B cell (primary cell): ENCODE measurements at regions not wholly inside any gene's neighbourhood (a gene's known extent, or its start where the extent isn't known, plus 50 kb on each side); places are given as distances from the start of the nearest gene placed in this dataset.

ENCODE experiments used
- EZH2 ChIP-seq: IDR thresholded peaks from 2 replicates; pipeline ENCODE4 v1.6.1; 2012; ENCODE audit warnings: borderline replicate concordance, low read depth, mild to moderate bottlenecking, moderate library complexity, low read length; ENCODE audit not compliant: insufficient read depth, poor library complexity, severe bottlenecking
- TF ChIP-seq, protein P1 (sequence below): fragments of 200-600 bp; IDR thresholded peaks from one replicate; pipeline ENCODE4 v1.8.0; 2022; ENCODE audit warnings: antibody characterized with exemption, mild to moderate bottlenecking

DNA sequence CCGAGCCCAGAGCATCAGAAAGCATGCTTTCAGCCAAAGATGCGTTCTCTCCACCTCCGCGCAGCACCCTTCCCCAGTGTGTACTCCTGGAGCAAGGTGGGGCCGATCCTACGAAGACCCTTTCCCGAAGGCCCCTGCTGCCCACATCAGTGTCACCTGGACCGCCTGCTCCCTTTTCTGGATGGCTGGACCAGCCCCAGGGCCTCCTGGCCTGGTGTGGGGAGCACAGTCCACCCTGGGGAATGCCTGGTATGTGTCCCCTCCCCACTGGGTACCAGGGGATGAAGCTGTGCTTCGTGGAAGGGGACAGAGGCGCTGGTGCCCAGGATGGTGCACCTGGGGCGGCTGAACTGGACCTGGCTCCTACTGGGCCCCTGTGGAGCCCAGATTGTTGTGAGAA is 173.8 kb downstream of the SEC14L1 start:
- TF ChIP-seq, protein P1, sequence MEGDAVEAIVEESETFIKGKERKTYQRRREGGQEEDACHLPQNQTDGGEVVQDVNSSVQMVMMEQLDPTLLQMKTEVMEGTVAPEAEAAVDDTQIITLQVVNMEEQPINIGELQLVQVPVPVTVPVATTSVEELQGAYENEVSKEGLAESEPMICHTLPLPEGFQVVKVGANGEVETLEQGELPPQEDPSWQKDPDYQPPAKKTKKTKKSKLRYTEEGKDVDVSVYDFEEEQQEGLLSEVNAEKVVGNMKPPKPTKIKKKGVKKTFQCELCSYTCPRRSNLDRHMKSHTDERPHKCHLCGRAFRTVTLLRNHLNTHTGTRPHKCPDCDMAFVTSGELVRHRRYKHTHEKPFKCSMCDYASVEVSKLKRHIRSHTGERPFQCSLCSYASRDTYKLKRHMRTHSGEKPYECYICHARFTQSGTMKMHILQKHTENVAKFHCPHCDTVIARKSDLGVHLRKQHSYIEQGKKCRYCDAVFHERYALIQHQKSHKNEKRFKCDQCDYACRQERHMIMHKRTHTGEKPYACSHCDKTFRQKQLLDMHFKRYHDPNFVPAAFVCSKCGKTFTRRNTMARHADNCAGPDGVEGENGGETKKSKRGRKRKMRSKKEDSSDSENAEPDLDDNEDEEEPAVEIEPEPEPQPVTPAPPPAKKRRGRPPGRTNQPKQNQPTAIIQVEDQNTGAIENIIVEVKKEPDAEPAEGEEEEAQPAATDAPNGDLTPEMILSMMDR, result no peak
- no peak for TF ChIP-seq EZH2
